GM20000 (cell line): ENCODE measurements at regions not wholly inside any gene's neighbourhood (a gene's known extent, or its start where the extent isn't known, plus 50 kb on each side); places are given as distances from the start of the nearest gene placed in this dataset.

ENCODE experiments used
- DNase-seq: peaks from one replicate; pipeline ENCODE4 v3.0.0; 2012; ENCODE audit warnings: low spot score
- CTCF ChIP-seq: IDR thresholded peaks from 2 replicates; pipeline ENCODE4 v1.5.1; 2012; ENCODE audit warnings: mild to moderate bottlenecking, control low read depth; ENCODE audit errors: extremely low read depth, missing control alignments

GRCh38 chr13:95480131-95480545 lies 72.4 kb upstream of the CLDN10 start:
- TF ChIP-seq CTCF, result no peak
- DNase-seq, result no peak

- no peak for TF ChIP-seq CTCF
- DNase-seq, result no peak
These were observed 71.4 kb upstream of the CLDN10 start for GRCh38 chr13:95480791-95481780.

GRCh38 chr13:95484052-95484451 lies 68.5 kb upstream of the CLDN10 start:
- DNase-seq, result no peak
- TF ChIP-seq CTCF, result no peak

GRCh38 chr13:95485045-95485517 lies 67.4 kb upstream of the CLDN10 start:
- no peak for DNase-seq
- no peak for TF ChIP-seq CTCF

- DNase-seq, result no peak
- TF ChIP-seq CTCF, result no peak
These were observed 66.9 kb upstream of the CLDN10 start for GRCh38 chr13:95485518-95486144.

GRCh38 chr13:95492044-95492801 lies 60.3 kb upstream of the CLDN10 start:
- DNase-seq, result no peak
- no peak for TF ChIP-seq CTCF
